Liver (tissue), 3 donors: ENCODE measurements at regions not wholly inside any gene's neighbourhood (a gene's known extent, or its start where the extent isn't known, plus 50 kb on each side); places are given as distances from the start of the nearest gene placed in this dataset.

Experiments
- FOXA1 ChIP-seq: IDR thresholded peaks from 2 replicates; pipeline ENCODE4 v1.6.1; 2016; ENCODE audit warnings: antibody characterized with exemption
- GABPA ChIP-seq, 2 donors: IDR thresholded peaks in 1 of 2; conservative IDR thresholded peaks in 1 of 2; 2 replicates each; pipeline ENCODE4 v1.6.1; 2016; ENCODE audit warnings: antibody characterized with exemption in 2 of 2, mild to moderate bottlenecking in 1 of 2, moderate library complexity in 1 of 2
- HNF4G ChIP-seq: IDR thresholded peaks from 2 replicates; pipeline ENCODE4 v1.6.1; 2016; ENCODE audit warnings: antibody characterized with exemption
- JUND ChIP-seq, 2 donors: IDR thresholded peaks; 2 replicates each; pipeline ENCODE4 v1.6.1; 2016; ENCODE audit warnings: antibody characterized with exemption in 2 of 2
- RAD21 ChIP-seq, 2 donors: IDR thresholded peaks; 2 replicates each; pipeline ENCODE4 v1.6.1; 2016; ENCODE audit warnings: antibody characterized with exemption in 2 of 2, mild to moderate bottlenecking in 2 of 2
- RXRA ChIP-seq, 2 donors: IDR thresholded peaks; 2 replicates each; pipeline ENCODE4 v1.6.1; 2017 to 2018; ENCODE audit warnings: antibody characterized with exemption in 2 of 2, mild to moderate bottlenecking in 1 of 2
- TAF1 ChIP-seq: conservative IDR thresholded peaks from 2 replicates; pipeline ENCODE4 v1.6.1; 2016; ENCODE audit warnings: antibody characterized with exemption, mild to moderate bottlenecking
- YY1 ChIP-seq: IDR thresholded peaks from 2 replicates; pipeline ENCODE4 v1.6.1; 2016; ENCODE audit warnings: antibody characterized with exemption, mild to moderate bottlenecking
- TF ChIP-seq, protein P1 (sequence below): fragments of 150-350 bp; IDR thresholded peaks from 2 replicates; pipeline ENCODE4 v1.5.1; 2017; ENCODE audit warnings: improper control_type of control experiment, low read depth, low read length; ENCODE audit not compliant: missing input control
- TF ChIP-seq, protein P2 (sequence below): IDR thresholded peaks from 2 replicates; pipeline ENCODE4 v1.6.1; 2016; ENCODE audit warnings: antibody characterized with exemption
- TF ChIP-seq, protein P3 (sequence below): IDR thresholded peaks from 2 replicates; pipeline ENCODE4 v1.6.1; 2016; ENCODE audit warnings: antibody characterized with exemption, mild to moderate bottlenecking
- TF ChIP-seq, protein P4 (sequence below): IDR thresholded peaks from 2 replicates; pipeline ENCODE4 v1.6.1; 2016; ENCODE audit warnings: antibody characterized with exemption
- donor health status: healthy.
- donor health status: healthy.

DNA sequence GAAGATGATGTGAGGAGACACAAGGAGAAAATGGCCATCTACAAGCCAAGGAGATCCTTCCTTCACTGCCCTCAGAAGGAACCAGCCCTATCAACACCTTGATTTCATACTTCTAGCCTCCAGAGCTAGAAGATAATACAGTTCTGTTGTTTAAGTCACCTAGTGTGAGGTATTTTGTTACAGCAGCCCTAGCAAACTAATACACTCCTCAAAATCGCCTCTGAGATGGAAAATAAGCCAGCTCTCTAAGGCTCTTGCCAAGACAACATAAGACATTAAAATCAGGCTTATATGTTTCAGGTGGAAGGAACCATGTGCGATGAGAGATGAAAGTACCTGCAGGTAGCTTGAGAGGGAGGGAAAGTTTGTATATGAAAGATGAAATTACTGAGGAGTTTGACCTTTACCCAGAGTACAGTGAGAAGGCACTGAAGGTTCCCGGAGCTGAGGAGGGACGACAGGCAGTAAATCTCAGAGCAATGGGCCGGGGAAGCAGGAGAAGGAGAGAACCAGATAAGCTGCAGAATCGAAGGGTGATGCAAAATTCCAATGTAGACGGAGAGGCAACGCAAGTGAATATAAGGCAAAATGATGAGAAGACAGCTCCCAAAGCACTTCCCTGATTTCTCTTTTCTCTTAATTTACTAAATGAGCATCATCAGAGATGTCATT is 84.7 kb downstream of the HHIPL2 start:
- TF ChIP-seq, protein P1, sequence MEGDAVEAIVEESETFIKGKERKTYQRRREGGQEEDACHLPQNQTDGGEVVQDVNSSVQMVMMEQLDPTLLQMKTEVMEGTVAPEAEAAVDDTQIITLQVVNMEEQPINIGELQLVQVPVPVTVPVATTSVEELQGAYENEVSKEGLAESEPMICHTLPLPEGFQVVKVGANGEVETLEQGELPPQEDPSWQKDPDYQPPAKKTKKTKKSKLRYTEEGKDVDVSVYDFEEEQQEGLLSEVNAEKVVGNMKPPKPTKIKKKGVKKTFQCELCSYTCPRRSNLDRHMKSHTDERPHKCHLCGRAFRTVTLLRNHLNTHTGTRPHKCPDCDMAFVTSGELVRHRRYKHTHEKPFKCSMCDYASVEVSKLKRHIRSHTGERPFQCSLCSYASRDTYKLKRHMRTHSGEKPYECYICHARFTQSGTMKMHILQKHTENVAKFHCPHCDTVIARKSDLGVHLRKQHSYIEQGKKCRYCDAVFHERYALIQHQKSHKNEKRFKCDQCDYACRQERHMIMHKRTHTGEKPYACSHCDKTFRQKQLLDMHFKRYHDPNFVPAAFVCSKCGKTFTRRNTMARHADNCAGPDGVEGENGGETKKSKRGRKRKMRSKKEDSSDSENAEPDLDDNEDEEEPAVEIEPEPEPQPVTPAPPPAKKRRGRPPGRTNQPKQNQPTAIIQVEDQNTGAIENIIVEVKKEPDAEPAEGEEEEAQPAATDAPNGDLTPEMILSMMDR = no peak
- no peak for TF ChIP-seq RAD21 (IDR thresholded peaks at IDR 0.05)
- TF ChIP-seq FOXA1 = no peak
- no peak for TF ChIP-seq RXRA (IDR thresholded peaks at IDR 0.05)
- TF ChIP-seq, protein P2, sequence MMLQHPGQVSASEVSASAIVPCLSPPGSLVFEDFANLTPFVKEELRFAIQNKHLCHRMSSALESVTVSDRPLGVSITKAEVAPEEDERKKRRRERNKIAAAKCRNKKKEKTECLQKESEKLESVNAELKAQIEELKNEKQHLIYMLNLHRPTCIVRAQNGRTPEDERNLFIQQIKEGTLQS = no peak
- TF ChIP-seq, protein P3, sequence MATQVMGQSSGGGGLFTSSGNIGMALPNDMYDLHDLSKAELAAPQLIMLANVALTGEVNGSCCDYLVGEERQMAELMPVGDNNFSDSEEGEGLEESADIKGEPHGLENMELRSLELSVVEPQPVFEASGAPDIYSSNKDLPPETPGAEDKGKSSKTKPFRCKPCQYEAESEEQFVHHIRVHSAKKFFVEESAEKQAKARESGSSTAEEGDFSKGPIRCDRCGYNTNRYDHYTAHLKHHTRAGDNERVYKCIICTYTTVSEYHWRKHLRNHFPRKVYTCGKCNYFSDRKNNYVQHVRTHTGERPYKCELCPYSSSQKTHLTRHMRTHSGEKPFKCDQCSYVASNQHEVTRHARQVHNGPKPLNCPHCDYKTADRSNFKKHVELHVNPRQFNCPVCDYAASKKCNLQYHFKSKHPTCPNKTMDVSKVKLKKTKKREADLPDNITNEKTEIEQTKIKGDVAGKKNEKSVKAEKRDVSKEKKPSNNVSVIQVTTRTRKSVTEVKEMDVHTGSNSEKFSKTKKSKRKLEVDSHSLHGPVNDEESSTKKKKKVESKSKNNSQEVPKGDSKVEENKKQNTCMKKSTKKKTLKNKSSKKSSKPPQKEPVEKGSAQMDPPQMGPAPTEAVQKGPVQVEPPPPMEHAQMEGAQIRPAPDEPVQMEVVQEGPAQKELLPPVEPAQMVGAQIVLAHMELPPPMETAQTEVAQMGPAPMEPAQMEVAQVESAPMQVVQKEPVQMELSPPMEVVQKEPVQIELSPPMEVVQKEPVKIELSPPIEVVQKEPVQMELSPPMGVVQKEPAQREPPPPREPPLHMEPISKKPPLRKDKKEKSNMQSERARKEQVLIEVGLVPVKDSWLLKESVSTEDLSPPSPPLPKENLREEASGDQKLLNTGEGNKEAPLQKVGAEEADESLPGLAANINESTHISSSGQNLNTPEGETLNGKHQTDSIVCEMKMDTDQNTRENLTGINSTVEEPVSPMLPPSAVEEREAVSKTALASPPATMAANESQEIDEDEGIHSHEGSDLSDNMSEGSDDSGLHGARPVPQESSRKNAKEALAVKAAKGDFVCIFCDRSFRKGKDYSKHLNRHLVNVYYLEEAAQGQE = no peak
- TF ChIP-seq, protein P4, sequence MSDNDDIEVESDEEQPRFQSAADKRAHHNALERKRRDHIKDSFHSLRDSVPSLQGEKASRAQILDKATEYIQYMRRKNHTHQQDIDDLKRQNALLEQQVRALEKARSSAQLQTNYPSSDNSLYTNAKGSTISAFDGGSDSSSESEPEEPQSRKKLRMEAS = no peak
- no peak for TF ChIP-seq TAF1
- no peak for TF ChIP-seq JUND (IDR thresholded peaks at IDR 0.05)
- TF ChIP-seq YY1 = no peak
- TF ChIP-seq HNF4G = no peak
- no peak for TF ChIP-seq GABPA (IDR thresholded peaks at IDR 0.05 in 1 of 2, conservative IDR thresholded peaks at IDR 0.05 in 1 of 2)
